DOHH2 (cell line): ENCODE measurements at regions not wholly inside any gene's neighbourhood (a gene's known extent, or its start where the extent isn't known, plus 50 kb on each side); places are given as distances from the start of the nearest gene placed in this dataset.

Experiments used
- H3F3A ChIP-seq: fragments of 200-600 bp; sonication (generic), shearing (Covaris generic); 2 replicates; pipeline ENCODE4 v1.6.0; 2016; ENCODE audit warnings: antibody characterized with exemption, mild to moderate bottlenecking; ENCODE audit not compliant: control insufficient read depth, insufficient read depth
- H3K27ac ChIP-seq: fragments of 200-600 bp; sonication (generic); 2 replicates; pipeline ENCODE4 v1.5.1; 2014; ENCODE audit warnings: low read depth, mild to moderate bottlenecking, low read length, moderate library complexity
- H3K27me3 ChIP-seq: fragments of 200-600 bp; sonication (generic); 2 replicates; pipeline ENCODE4 v1.6.1; 2014; ENCODE audit warnings: mild to moderate bottlenecking, low read length, mixed read lengths; ENCODE audit not compliant: control insufficient read depth
- H3K36me3 ChIP-seq: fragments of 200-600 bp; sonication (generic); 2 replicates; pipeline ENCODE4 v1.6.1; 2014; ENCODE audit warnings: mild to moderate bottlenecking, low read length, moderate library complexity, mixed read lengths; ENCODE audit not compliant: control insufficient read depth
- H3K4me1 ChIP-seq: fragments of 200-600 bp; sonication (generic); 2 replicates; pipeline ENCODE4 v1.6.1; 2014; ENCODE audit warnings: mild to moderate bottlenecking, low read length, mixed read lengths; ENCODE audit not compliant: control insufficient read depth
- H3K4me2 ChIP-seq: fragments of 200-600 bp; sonication (generic); 2 replicates; pipeline ENCODE4 v1.6.0; 2014; ENCODE audit warnings: mild to moderate bottlenecking, low read length, moderate library complexity
- H3K4me3 ChIP-seq: fragments of 200-600 bp; sonication (generic); 2 replicates; pipeline ENCODE4 v1.5.1; 2014; ENCODE audit warnings: mild to moderate bottlenecking, low read length, mixed read lengths
- H3K79me2 ChIP-seq: fragments of 200-600 bp; sonication (generic); 2 replicates; pipeline ENCODE4 v1.6.1; 2014; ENCODE audit warnings: mild to moderate bottlenecking, low read length, mixed read lengths; ENCODE audit not compliant: control insufficient read depth
- H3K9me2 ChIP-seq: fragments of 200-600 bp; sonication (generic); replicated peaks from 2 replicates; pipeline ENCODE4 v1.6.1; 2014; ENCODE audit warnings: mild to moderate bottlenecking, low read length, mixed read lengths; ENCODE audit not compliant: control insufficient read depth
- H3K9me3 ChIP-seq: fragments of 200-600 bp; sonication (generic); 2 replicates; pipeline ENCODE4 v1.6.1; 2014; ENCODE audit warnings: antibody characterized with exemption, low read length, mixed read lengths; ENCODE audit not compliant: control insufficient read depth, insufficient read depth
- H4K20me1 ChIP-seq: fragments of 200-600 bp; sonication (generic); 2 replicates; pipeline ENCODE4 v1.6.0; 2014; ENCODE audit warnings: low read depth, mild to moderate bottlenecking, antibody characterized with exemption, low read length, moderate library complexity; ENCODE audit not compliant: control insufficient read depth, insufficient read depth
- CTCF ChIP-seq: fragments of 200-600 bp; sonication (generic); IDR thresholded peaks from one replicate; pipeline ENCODE4 v1.5.1; 2014; ENCODE audit warnings: antibody characterized with exemption, mild to moderate bottlenecking, low read depth, low read length; ENCODE audit not compliant: poor library complexity, severe bottlenecking
- EZH2phosphoT487 ChIP-seq: fragments of 200-600 bp; sonication (generic); IDR thresholded peaks from 2 replicates; pipeline ENCODE4 v1.6.1; 2017; ENCODE audit warnings: borderline replicate concordance, mild to moderate bottlenecking, antibody characterized with exemption, low read length, moderate library complexity, mixed read lengths

GRCh38 chr13:100828226-100828625 is 153.6 kb upstream of the TMTC4 start:
- no peak for TF ChIP-seq CTCF
- TF ChIP-seq EZH2phosphoT487: no peak
- Histone ChIP-seq H3K36me3 (no peaks in the 10 kb centered on the region), H3K9me3 (no peaks in the 10 kb centered on the region), H3K9me2 (no peaks in the 10 kb centered on the region), H3K4me3 (no peak overlapping the region), H3K4me2 (no peak overlapping the region), H3K4me1 (no peaks in the 10 kb centered on the region), H3F3A (no peaks in the 10 kb centered on the region), H3K27ac (no peak overlapping the region), H3K79me2 (no peaks in the 10 kb centered on the region), H3K27me3 (peaks cover 3% of the 10 kb centered on the region; the same call in 1 of the 2 replicates), H4K20me1 (no peaks in the 10 kb centered on the region)

GRCh38 chr13:100827489-100828176 is 153.0 kb upstream of the TMTC4 start:
- Histone ChIP-seq H3K79me2 (no peaks in the 10 kb centered on the region), H3F3A (no peaks in the 10 kb centered on the region), H3K27ac (no peak overlapping the region), H3K4me1 (no peaks in the 10 kb centered on the region), H4K20me1 (no peaks in the 10 kb centered on the region), H3K9me3 (no peaks in the 10 kb centered on the region), H3K27me3 (peaks cover 3% of the 10 kb centered on the region; the same call in 1 of the 2 replicates), H3K9me2 (no peaks in the 10 kb centered on the region), H3K4me2 (no peak overlapping the region), H3K36me3 (no peaks in the 10 kb centered on the region), H3K4me3 (no peak overlapping the region)
- no peak for TF ChIP-seq CTCF

- H3K4me2 ChIP-seq: no peak overlapping the region
- H3F3A ChIP-seq: no peaks in the 10 kb centered on the region
- peaks cover 3% of the 10 kb centered on the region; the same call in 1 of the 2 replicates for H3K27me3 ChIP-seq
- H3K27ac ChIP-seq: no peak overlapping the region
- H3K4me3 ChIP-seq: no peak overlapping the region
- no peaks in the 10 kb centered on the region for H3K79me2 ChIP-seq
- no peaks in the 10 kb centered on the region for H3K9me3 ChIP-seq
- H3K4me1 ChIP-seq: no peaks in the 10 kb centered on the region
- no peaks in the 10 kb centered on the region for H3K9me2 ChIP-seq
- H4K20me1 ChIP-seq: no peaks in the 10 kb centered on the region
- TF ChIP-seq CTCF (no peak), EZH2phosphoT487 (no peak)
- no peaks in the 10 kb centered on the region for H3K36me3 ChIP-seq
Observed at GRCh38 chr13:100826441-100826840, 151.8 kb upstream of the TMTC4 start.
